DND-41 (cell line): ENCODE measurements at regions not wholly inside any gene's neighbourhood (a gene's known extent, or its start where the extent isn't known, plus 50 kb on each side); places are given as distances from the start of the nearest gene placed in this dataset.
"Not testable (repeated sequence)": the region's sequence is repeated elsewhere in the genome, so short reads cannot be mapped to it uniquely, and the experiment has no call there.

Experiments
- EZH2 ChIP-seq: IDR thresholded peaks from 3 replicates; pipeline ENCODE4 v1.6.1; 2012; ENCODE audit warnings: borderline replicate concordance, low read depth, mild to moderate bottlenecking, moderate library complexity, low read length, inconsistent platforms; ENCODE audit not compliant: severe bottlenecking
- TF ChIP-seq, protein P1 (sequence below): IDR thresholded peaks from 2 replicates; pipeline ENCODE4 v1.5.1; 2012; ENCODE audit warnings: borderline replicate concordance, low read length, moderate library complexity, mild to moderate bottlenecking; ENCODE audit not compliant: poor library complexity, severe bottlenecking; ENCODE audit errors: extremely low read depth

DNA sequence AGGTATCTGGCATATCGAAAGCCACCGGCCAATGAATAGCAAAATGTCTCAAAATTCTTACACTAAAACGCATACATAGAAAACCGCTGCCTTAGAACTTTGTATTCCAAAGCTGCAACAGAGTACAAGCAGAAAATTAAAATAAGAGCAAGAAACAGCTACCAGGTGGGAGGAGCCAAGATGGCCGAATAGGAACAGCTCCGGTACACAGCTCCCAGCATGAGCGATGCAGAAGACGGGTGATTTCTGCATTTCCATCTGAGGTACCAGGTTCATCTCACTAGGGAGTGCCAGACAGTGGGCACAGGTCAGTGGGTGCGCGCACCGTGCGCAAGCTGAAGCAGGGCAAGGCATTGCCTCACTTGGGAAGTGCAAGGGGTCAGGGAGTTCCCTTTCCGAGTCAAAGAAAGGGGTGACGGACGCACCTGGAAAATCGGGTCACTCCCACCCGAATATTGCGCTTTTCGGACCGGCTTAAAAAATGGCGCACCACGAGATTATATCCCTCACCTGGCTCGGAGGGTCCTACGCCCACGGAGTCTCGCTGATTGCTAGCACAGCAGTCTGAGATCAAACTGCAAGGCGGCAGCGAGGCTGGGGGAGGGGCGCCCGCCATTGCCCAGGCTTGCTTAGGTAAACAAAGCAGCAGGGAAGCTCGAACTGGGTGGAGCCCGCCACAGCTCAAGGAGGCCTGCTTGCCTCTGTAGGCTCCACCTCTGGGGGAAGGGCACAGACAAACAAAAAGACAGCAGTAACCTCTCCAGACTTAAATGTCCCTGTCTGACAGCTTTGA lies 367.2 kb upstream of the ATP11B start:
- not testable (repeated sequence) for TF ChIP-seq EZH2
- TF ChIP-seq, protein P1, sequence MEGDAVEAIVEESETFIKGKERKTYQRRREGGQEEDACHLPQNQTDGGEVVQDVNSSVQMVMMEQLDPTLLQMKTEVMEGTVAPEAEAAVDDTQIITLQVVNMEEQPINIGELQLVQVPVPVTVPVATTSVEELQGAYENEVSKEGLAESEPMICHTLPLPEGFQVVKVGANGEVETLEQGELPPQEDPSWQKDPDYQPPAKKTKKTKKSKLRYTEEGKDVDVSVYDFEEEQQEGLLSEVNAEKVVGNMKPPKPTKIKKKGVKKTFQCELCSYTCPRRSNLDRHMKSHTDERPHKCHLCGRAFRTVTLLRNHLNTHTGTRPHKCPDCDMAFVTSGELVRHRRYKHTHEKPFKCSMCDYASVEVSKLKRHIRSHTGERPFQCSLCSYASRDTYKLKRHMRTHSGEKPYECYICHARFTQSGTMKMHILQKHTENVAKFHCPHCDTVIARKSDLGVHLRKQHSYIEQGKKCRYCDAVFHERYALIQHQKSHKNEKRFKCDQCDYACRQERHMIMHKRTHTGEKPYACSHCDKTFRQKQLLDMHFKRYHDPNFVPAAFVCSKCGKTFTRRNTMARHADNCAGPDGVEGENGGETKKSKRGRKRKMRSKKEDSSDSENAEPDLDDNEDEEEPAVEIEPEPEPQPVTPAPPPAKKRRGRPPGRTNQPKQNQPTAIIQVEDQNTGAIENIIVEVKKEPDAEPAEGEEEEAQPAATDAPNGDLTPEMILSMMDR: not testable (repeated sequence)
